ENCODE measurements at regions not wholly inside any gene's neighbourhood (a gene's known extent, or its start where the extent isn't known, plus 50 kb on each side); places are given as distances from the start of the nearest gene placed in this dataset.

DNA sequence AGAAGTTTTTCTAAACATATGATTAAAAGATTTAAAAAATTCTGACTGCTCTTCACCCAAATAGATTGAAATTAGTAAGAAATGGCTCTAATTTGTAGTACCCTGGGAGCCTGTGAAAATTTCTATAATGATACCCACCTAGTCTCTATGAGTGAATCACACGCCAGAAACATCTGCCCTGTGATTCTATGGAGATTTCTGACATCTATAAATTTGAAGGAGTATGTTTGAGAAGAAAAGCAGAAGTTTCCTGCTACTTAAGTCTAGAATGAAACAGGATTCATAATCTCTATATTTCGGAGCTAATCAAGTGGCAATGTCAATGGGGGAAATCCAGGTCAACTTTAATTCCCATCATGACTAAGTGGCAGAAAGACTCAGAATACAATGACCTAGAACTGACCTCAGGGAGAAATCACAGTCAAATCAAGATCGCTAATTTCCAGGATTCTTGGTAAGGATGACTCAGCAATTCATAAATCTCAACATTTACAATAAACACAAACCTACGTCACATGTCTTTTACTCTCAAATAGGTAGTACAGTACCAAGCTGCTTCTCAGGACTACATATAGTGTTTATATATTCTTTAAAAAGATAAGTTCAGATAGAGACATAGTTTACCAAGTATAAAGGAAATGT lies 186.2 kb upstream of the TNFAIP3 start:
- no peak for TF ChIP-seq CTCF (IDR thresholded peaks at IDR 0.05)

- no peak for TF ChIP-seq CTCF (IDR thresholded peaks at IDR 0.05)
These were observed 185.5 kb upstream of the TNFAIP3 start for GRCh38 chr6:137681445-137682009.

GRCh38 chr6:137683916-137684315 lies 183.1 kb upstream of the TNFAIP3 start:
- no peak for TF ChIP-seq CTCF (IDR thresholded peaks at IDR 0.05)

DNA sequence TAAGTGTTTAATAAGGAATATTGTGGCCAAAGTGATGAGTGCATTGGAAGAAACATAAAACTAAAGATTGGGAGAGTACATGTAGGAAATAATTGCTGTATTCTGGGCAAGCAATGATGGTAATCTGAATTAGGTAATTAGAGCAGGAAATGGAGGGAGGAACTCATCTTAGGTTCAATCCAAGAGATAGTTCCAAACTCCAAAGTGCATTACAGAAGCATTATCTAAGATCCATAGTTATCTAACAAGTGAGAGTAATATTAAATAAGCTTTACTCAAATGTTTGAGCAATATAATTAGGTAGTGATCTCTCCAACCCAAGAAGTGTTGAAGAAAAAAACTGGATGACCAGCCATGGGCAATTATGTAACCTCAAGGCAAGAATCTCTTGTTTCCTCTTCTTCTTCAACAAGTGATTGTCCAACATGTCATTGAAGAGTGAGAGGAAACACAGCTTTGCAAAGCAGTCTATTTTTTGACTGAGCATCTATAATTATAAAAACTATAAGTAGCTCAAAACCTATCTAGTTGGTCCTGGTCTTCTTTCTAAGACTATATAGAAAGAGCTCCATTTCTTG lies 181.2 kb upstream of the TNFAIP3 start:
- no peak for TF ChIP-seq CTCF (IDR thresholded peaks at IDR 0.05)

DNA sequence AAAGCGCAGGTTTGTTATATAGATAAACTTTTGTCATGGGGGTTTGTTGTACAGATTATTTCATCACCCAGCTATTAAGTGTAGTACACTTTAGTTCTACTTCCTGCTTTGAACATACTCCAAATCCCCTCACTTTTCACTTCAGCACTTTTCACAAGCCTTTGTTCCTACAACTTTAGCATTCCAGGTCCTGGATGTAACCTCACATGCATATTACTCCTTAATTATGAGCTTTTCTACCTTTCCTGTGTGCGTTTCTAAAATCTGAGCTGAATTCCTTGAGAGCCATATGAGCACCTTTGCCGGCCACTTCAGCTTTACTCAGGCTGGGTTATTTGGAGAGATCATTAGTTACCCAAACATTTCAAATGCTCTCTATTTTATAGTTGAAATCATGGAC lies 179.2 kb upstream of the TNFAIP3 start:
- no peak for TF ChIP-seq CTCF (IDR thresholded peaks at IDR 0.05)

DNA sequence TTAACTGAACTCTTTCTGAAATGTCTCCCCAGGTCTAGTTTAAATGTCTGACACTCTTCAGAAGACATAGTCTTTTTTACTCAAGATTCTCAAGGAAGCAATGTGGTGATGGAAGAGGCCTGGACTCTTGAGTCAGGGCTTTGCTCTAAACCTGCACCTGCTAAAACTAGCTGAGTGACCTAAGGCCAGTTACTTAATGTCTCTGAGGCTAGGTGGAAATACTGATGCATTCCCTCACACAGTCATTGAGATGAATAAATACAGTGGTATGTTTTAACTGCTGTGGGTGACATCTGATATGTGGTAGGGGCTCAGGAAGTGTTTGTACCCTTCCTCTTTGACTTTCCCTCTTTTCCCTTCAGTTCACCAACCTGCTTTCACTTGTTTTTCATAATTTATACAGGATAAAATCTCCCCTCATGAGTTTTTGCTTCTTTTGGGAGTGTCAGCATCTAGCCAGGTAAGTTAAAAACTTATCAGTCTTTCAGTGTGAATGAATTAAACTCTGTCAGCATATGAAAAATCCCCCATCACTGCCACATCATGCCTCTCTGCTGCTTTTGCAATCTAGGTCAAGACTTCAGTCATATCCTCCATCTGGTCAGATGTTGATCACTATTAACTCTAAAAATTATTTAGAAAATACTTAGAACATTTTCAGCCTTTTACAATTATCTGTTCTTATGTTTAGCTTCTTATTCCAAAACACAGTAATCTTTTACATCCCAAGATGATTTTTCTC lies 178.7 kb upstream of the TNFAIP3 start:
- no peak for TF ChIP-seq CTCF (IDR thresholded peaks at IDR 0.05)

- TF ChIP-seq CTCF (IDR thresholded peaks at IDR 0.05): no peak
These were observed 177.7 kb upstream of the TNFAIP3 start for GRCh38 chr6:137689377-137689776.
